ENCODE measurements at regions not wholly inside any gene's neighbourhood (a gene's known extent, or its start where the extent isn't known, plus 50 kb on each side); places are given as distances from the start of the nearest gene placed in this dataset.
"Not testable (repeated sequence)": the region's sequence is repeated elsewhere in the genome, so short reads cannot be mapped to it uniquely, and the experiment has no call there.

DNA sequence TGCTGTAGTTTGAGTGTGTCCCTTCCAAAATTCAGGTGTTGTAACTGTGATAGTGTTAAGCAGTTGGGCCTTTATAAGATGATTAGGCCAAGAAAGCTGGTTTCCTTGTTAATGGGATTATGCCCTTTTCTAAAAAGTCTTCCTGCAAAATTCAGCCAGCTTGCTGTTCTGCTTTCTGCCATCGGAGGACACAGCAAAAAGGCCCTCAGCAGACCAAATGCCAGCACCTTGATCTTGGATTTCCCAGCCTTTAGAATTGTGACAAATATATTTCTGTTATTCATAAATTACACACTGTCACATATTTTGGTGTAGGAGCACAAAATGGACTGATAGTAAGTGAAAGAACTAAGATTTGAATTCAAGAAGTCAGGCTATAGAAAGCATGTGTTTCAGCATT, 203.2 kb downstream of the IZUMO3 start:
- no peak for DNase-seq (ENCODE audit: low read depth)

DNA sequence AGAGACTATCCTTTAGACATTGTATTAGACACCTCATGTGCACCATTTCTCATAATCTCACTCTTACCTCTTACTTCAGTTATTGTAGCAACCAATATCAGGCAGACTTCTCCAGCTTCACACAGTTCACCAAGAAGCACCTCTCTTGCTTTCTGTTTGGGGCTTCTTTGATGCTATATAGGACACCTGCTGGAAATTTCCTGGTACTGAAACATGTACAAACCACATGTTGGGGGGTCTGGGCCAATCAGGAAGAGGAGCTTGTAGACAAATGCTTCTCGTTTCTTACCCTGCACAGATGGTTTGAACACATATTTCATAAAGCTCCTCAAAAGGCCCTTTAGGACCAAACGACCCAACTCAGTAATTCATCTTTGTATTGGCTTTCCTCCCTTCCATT, 212.1 kb downstream of the IZUMO3 start:
- DNase-seq (ENCODE audit: low read depth) = no peak

DNA sequence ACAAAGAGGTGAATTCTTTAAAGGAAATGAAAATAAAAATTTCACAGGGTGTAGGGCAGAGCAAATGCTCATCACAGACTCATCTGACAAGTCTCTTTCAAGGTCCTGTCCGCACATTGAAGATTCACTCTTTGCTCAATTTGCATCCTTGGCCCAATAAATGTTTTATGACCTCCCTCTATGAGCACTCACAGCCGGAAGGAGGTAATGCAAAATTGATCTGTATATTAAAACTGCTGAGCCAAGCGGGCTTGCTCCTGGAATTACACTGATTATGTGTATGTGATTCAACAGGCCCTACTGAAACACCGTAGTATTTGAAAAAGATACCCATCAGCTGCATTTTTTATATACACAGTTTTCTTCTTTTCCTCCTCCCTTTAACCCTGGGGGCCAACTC, 246.8 kb downstream of the IZUMO3 start:
- no peak for DNase-seq (ENCODE audit: low read depth)

DNA sequence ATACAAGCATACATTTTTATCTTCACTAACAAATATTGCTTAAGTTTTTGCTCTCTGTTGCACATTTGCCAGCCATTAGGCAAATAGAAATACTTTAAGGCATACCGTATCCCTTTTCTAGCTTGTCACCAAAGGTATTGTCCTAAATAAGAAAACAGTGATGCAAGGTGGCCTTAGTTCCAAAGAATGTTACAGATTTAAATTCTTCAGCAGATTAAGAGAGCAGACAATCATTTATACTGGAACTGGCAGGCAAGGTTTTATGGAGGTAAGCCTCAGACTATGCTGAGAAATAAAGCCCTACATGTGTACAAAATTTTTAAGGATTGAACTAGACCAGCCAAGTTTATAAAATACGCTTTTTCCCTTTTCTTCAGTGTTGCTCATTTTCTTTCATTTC, 247.8 kb downstream of the IZUMO3 start:
- no peak for DNase-seq (ENCODE audit: low read depth)

DNA sequence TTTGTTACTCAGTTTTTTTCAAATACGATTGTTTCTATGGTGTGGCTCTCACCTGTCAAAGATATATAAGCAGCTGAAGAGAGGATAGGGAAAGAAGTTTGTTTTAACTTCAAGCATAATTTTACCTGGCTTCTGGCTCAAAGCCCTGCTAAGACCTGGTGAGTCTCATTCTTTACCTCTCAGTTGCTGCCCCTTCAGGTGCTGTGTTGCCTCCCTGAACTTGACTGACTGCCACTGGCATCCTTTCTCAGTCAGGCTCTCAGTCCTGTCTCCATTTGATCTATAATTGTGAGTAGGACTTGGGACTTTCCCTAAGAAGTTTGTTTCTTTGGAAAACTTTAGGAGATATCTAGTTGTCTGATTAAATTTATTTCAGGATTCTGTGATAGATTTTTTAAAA, 249.6 kb downstream of the IZUMO3 start:
- DNase-seq (ENCODE audit: low read depth) = no peak

DNA sequence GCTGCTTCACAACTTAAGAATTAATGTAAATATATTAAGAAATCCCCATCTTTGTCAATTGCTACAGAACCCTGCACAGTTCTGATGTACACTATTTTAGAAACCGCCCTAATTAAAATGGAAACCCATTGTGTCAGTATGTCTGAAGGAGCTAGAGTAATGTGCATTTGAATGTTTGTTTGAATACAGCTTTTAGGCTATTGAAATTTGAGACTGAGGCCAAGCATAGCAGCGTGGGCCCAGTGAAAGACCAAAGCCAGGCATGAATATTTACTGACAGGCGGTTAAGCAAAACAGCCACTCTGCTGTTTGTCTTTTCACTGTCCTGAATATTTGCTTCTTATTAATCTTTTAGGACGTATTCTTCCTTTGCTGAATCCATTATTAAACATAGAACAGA, 252.3 kb downstream of the IZUMO3 start:
- DNase-seq (ENCODE audit: low read depth) = no peak

DNA sequence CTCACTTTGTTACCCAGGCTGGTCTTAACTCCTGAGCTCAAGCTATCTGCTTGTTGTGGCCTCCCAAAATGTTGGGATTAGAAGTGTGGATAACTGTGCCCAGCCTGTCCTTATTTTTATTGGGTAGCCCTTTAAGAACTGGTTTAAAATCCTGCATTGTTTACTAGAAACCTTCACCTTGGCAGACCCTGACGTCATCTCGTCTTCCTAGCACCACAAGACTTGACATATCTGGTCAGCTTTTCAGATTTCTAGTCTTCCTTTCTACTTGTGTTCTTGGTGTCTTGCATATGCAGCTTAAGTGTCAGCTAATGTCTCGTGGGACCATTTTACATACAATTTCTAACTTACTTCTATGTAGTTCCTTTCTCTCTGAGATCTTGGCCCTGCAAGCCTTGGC, 258.9 kb downstream of the IZUMO3 start:
- no peak for DNase-seq (ENCODE audit: low read depth)

DNA sequence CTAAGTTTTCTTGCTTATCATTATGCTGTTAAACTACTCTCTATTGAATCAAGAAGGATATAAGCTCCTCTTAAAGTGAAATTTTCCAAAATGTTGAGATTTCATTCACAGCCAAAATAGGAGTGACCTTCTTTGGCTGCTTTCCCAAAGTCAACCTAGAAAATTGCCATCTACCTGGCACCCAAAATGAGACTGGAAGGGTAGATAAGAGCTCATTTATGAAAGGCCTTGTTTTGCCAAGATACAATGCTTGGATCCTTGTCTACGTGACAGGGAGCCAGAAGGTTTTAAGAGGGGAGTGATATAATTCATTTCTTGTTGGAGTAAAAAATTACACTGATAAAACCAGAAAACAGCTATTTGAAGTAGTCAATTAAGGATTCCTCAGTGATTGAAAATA, 287.1 kb downstream of the IZUMO3 start:
- DNase-seq (ENCODE audit: low read depth) = no peak

DNA sequence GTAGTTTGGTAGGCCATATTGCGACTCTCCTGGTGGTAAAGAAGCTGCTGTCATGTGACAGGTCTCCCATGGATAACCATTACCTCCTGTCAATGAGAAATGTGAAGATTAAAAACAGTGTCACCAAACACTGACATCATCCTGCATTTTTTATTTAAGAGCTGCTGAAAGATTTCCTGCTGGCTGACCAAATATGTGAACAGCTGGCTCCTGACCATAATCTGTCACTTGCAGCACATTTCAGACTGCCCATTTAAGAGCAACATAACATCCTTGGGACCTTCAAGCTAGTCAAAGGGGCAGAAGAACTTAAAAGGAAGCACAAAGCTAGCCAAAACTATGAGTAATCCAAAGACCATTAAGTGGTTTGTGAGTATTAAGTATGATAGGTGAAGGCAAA, 288.0 kb downstream of the IZUMO3 start:
- DNase-seq (ENCODE audit: low read depth) = no peak

DNA sequence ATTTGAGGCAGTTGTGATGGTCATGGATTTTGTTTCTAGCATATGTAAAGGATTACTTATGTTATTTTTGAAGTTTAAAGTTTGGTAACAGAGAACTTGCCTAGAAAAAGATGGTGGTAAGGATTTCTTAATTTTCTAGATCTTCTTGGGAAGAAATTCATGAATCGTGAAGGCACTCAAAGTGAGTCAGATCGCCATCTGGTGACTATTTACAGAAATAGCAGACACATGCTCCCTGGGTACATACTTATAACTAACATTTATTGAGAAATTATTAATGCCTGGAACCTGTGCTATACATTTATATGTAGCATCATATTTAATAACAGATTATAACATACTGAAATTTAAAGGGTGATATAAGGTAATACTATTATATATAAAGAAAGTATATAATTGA, 299.7 kb downstream of the IZUMO3 start:
- no peak for DNase-seq (ENCODE audit: low read depth)

DNA sequence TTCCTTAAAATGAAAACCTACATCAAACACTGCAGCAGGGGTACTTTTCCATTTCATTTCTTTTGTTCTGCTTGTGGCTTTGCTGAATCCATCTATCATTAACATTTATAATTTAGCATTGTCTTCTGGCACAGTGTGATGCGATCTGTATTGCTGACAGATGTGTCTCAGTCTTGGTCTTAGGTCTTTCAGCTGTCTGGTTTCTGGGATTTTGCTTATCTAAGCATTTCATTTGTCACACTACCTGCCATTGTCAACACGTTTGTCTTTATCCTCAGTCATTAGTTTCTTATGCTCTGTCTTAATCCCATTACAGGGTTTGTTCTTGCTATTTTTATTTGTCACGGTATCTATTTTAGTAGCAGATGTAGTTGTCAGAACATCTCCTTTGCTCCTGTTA, 303.1 kb downstream of the IZUMO3 start:
- DNase-seq (ENCODE audit: low read depth) = no peak

DNA sequence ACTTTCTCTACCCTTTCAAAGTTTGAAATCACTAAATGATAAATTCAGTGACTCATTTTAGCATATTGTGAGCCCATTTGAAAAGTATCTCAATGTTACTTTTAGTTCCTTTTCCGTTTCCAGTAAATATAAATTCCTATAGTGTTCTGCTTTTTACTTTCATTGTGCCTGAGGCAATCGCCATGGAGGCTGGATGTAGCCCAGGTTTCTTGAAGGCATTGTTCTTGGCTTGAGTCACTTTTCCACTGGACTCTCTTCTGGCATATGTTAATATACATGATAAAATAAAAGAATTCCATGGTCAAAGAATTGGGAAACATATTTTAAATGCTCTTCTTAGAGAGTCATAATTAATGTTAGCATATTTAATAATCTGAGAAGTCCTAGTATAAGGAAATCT, 327.0 kb downstream of the IZUMO3 start:
- DNase-seq (ENCODE audit: low read depth) = no peak

DNA sequence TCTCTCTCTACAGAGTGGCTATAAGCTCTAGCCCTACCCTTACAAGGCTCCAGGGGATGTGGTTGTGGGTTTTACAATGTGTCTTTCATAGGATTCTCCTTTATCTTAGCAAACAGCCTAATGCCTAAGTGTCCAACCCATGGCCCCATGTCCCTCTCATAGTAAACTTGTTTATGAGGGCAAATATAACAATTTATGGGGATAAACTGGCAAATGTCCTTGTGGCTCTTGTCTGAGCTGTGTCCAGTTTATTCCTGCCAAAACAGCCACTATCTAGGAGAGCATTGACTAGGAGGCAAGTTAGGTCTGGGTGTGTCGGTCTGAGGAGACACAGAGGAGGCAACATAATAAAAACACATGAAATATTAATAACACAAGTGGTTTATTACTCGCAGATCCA, 335.1 kb downstream of the IZUMO3 start:
- DNase-seq (ENCODE audit: low read depth) = no peak

DNA sequence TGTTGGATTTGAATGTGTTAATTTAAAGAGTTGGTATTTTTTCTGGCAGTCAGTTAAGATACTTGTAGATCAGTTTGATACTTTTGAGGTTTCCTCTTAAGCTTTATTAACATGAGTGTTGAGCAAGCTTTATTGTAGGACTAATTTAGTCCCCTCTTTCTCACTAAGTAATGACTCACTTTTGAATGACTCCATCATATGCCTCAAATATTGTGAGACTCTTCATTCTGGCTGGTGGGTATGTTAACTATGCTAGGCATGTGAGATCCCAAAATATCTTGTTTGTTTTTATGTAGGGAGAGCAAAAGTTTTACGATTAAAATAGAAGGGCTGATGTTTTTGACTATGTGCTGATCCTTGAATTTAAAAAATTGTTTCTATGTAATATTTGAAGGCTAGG, 355.7 kb downstream of the IZUMO3 start:
- no peak for DNase-seq (ENCODE audit: low read depth)

DNA sequence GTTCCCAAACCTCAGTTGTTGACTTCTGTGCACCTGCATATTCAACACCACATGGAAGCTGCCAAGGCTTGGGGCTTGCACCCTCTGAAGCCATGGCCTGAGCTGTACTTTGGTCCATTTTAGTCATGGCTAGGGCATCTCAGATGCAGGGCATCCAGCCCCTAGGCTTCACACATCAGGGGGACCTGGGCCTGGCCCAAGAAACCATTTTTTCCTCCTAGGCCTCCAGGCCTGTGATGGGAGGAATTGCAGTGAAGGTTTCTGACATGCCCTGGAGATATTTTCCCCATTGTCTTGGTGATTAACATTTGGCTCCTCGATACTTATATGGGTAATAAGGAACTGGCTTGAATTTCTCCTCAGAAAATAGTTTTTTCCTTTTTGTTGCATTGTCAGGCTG, 354.5 kb upstream of the ELAVL2 start:
- DNase-seq (ENCODE audit: low read depth) = not testable (repeated sequence)

DNA sequence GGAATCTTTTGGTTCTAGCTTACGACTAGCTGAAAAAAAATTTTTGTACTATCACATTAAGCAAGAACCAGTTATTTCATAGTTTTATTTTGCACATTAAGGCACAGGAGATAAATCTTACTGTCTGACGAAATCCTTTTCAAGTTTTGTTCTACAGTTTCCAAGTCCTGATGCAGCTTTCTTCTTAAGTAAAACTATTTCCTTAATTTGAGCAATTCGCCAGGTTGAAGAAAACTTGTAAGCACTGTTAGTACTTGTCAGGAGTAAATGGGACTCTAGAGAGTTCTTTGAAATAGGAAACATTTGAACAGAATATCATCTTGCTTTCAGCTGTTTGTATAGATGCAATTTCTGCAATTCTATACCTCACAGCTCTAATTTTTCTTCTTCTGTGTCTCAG, 318.8 kb upstream of the ELAVL2 start:
- DNase-seq (ENCODE audit: low read depth) = no peak

DNA sequence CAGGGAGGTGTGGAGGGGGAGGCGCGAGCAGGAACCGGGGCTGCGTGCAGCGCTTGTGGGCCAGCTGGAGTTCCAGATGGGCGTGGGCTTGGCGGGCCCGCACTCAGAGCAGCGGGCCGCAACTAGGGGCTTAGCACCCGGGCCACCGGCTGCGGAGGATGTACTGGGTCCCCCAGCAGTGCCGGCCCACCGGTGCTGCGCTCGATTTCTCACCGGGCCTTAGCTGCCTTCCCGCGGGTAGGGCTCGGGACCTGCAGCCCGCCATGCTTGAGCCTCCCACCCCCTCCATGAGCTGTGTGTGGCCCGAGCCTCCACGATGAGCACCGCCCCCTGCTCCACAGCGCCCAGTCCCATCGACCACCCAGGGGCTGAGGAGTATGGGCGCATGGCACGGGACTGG, 309.0 kb upstream of the ELAVL2 start:
- DNase-seq (ENCODE audit: low read depth) = not testable (repeated sequence)

DNA sequence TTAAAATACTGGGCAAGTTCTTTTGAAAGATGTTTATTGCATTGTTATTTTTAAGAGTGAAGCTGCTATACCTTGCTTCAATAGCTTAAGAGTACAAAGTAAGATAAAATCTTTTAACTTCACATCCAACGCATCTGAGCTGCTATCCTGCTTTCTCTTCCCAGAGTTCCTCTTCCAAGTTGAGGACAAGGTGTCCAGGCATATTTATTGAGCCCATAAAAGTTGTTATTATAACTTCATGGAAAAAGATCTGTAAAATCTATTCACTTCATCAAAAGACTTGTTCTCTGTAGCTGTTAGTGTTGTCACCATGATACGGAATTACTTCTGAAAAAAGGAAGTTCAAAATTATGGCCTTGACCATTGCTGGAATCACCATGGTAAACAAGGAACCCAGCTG, 306.2 kb upstream of the ELAVL2 start:
- DNase-seq (ENCODE audit: low read depth) = no peak

DNA sequence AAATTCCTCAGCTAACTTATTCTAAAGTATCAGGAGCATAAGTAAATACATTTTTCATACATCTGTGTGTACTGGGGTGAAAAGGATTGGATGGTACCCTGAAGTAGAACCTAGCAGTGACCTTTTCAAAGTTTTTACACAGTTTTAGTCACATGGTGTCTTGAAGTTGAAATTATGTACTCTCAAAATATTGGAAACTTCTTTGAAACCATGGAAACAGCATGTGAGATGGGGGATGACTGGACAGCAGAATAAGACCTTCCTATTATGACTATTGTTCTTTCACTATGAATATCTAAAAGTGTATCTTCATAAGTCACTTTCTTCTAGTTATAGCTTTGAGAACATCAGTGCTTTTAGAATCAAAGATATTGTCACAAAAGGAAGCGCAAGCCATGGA, 301.5 kb upstream of the ELAVL2 start:
- DNase-seq (ENCODE audit: low read depth) = no peak

DNA sequence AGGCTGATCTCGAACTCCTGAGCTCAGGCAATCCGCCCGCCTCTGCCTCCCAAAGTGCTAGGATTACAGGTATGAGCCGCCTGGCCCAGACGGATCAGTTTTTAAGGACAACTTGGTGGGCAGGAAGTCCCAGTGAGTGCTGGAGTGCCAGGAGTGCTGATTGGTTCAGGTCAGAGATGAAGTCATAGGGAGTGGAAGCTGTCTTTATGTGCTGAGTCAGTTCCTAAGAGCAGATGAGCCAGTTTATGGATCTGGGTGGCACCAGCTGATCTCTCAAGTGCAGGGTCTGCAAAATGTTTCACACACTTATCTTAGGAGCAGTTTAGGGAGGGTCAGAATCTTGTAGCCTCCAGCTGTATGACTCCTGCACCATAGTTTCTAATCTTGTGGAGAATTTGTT, 292.1 kb upstream of the ELAVL2 start:
- no peak for DNase-seq (ENCODE audit: low read depth)

DNA sequence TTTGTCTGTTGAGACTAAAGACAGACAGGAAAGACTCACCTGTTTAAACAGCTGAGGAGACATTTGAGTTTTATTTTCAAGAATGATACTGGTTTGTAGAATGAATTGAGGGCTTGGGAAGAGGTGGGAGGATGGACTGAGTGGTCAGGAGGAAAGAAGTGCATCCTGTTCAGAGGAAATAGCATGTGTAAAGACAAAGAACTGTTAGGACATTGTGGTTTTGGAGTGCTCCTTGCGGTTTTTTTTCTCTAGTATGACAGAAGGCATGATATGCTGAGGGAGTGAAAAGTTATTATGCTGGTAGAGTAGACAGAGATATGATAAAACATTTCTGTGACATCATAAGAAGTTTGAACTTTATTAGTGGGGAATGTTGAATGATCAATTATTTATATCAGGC, 270.7 kb upstream of the ELAVL2 start:
- no peak for DNase-seq (ENCODE audit: low read depth)

DNA sequence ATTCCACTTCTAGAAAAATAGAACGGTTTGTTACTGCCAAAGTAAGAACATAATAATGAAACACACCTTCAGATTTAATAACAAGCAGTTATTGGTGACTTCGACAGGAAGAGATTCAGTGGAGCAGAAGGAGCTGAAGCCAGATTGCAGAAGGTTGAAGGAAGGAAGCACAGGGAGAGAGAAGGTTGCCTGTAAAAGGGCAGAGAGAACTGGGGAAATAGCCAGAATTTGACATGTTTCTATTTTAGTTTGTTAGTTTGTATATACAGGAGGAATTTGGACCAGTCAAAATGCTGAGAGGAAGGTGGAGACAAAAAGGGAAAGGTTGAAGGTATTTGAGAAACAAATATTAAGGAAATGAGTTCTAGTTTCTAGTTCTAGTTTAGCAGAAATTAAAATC, 269.2 kb upstream of the ELAVL2 start:
- no peak for DNase-seq (ENCODE audit: low read depth)

DNA sequence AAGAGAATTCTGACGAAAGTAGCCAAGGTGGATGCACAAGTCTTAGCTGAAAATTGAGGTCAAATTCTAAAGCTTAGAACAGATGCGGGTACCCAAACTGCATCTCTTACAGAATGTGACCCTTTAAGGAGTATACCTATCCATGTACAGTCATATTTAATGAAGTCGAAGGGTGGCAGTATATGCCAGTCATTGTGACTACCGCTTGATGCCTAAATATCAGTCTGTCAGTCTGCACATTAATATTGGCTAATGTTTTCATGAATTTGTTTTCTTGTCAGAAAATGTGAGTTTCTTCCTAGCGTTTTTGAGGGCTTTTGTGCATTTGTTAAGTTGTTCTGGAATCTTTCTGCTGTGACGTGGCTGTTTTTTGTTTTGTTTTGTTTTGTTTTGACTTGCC, 264.5 kb upstream of the ELAVL2 start:
- DNase-seq (ENCODE audit: low read depth) = no peak

DNA sequence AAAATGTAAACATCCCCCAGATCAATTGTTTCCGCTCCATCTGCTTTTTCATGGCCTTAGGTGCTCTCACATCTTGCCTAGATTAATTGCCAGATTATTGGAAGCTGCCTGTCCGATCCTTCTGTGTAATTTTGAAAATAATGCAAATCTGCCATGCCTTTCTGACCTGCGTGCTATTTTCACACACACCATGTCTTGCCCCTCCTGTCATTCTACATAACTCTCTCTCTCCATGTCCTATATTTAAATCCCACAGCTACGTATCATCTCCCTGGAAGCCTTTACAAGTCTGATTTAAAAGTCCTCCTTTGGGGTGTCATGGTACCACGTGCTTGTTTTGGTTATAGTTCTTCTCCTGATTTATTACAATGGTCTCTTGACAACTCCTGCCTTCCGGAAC, 247.6 kb upstream of the ELAVL2 start:
- DNase-seq (ENCODE audit: low read depth) = no peak

DNA sequence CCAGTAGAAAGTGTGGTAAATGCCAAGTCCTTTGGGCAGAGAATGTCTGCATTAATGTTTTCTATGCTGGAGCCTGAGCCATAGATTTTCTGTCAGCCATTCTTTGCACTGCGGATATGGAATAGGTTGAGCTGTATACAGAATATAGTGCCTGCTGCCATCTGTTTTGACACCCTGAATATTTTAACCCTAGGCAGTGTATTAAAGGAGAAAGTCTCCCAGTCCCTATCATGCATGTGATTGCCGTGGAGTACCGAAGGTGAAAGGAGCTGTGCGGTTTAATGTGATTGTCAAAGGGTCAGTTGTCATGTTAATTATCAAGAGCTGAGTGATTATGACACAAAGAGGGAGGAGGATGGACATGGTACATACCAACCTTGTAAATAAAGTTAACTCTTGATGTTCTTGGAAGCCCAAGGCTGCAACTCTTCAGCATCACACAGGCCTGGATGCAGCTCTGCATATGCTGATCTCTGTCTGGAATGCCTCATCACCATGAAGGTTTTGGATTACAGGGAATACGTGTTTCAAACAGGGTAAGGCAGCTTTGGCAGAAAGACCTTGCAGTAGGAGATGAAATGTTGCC, 247.1 kb upstream of the ELAVL2 start:
- no peak for DNase-seq (ENCODE audit: low read depth)
